RKO (cell line): ENCODE measurements at regions not wholly inside any gene's neighbourhood (a gene's known extent, or its start where the extent isn't known, plus 50 kb on each side); places are given as distances from the start of the nearest gene placed in this dataset.

Experiments
- DNase-seq: peaks from one replicate; pipeline ENCODE4 v3.0.0-alpha.2; 2016; ENCODE audit warnings: low spot score

GRCh38 chr13:86737334-86737932, 933.7 kb upstream of the SLITRK5 start:
- DNase-seq, result no peak

DNA sequence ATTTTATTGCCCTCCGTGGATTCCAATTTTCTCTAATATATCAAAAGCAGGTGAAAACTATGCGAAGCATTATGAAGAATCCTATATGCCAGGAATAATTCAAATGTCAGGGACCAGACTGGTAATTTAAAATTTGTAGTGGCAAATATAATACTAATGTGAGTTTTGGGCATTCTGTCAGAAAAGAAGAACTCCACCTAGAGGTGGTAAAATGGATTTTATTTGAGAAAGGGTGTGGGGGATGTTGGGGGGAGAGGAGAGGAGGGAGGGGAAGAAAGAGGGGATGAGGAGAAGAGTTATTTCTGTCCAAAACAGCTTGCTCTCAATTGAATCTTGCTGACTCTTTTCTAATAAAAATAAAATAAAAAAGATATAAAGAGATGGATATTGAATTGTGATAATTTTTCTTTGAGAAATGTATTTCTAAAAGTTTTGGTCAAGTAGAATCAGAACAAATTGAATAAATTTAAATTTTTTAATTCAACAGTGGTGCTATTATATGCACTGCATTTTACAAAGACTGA, 929.3 kb upstream of the SLITRK5 start:
- no peak for DNase-seq

DNA sequence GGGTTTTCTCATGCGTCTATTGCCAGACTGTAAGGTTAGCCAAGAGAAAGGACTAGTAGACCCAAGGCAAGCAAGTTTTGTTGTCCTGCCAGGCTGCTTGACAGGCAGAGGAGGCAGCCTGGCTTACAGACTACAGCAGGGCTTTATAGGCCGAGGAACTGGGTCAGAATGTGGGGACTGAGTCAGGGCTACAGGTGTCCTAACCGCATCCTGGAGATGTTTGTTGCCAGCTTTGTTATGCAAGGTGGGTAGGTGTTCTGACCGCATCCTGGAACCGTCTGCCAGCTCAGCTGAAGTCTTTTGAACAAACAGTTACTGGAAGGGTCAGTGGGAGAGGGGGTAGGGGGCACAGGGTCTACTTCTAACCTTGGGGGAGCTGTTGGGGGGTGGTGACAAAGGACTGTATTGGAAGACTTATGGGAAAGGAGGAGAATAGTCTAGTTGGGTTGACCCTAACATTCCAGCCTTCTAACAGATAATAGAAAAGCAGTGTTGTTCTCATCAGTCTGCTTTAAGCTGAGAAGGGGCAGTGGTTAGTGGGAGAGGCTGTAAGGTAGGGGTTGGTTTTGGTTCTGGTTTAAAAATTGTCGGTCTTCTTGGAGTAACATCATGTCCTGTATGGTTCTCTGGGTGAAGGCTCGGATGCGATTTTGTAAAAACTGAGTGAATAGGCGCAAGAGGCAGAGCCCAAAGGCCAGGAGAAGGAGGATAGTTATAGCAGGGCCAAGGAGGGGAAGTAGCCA, 913.8 kb upstream of the SLITRK5 start:
- no peak for DNase-seq

DNA sequence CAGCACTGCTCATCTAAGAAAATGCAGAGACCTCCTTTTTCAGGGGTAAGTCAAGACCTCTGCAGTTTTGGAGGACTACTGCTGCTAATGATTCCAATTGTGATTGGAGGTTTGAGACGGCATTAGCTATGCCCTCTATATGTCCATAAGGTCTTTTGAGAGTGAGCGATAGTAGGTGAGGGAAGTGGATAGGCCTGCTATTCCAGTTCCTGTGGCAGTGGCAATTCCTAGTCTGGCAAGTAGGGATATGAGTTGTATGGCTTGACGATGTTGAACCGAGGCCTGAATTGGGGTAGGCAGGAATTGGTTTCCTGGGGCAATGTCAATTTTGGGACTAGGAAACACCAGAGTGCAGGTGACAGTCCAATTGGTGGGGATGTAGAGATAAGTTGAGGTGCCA, 913.1 kb upstream of the SLITRK5 start:
- DNase-seq, result no peak

DNA sequence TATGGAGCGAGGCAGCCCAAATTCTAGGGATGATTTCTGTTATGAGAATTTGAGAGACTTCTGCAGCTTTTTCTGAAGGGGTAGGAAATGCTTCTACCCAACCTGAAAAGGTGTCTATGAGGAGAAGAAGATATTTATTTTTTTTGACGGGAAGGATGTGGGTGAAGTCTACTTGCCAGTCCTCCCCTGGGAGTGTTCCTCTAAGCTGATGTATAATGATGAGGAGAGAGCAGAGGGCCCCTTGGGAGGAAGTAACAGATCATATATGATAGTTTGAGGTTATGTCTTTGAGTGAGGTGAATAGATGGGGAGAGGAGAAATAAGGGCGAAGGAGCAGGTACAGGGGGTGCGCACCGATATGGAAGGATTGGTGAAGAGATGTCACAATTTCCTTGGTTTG, 910.6 kb upstream of the SLITRK5 start:
- no peak for DNase-seq

DNA sequence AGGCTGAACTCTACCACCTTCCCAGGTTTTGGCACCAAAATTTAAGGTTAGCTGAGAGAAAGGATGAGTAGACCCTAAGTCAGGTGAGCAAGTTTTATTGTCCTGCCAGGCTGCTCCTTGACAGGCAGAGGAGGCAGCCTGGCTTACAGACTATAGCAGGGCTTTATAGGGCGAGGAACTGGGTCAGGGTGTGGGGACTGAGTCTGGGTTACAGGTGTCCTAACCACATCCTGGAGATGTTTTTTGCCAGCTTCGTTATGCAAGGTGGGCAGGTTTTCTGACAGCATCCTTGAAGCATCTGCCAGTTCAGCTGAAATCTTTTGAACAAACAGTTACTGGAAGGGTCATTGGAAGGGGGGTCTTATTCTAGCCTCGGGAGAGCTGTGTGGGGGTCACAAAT, 905.7 kb upstream of the SLITRK5 start:
- DNase-seq, result no peak

GRCh38 chr13:86788616-86789015, 882.6 kb upstream of the SLITRK5 start:
- no peak for DNase-seq

- DNase-seq, result no peak
These were observed 879.0 kb upstream of the SLITRK5 start for GRCh38 chr13:86792153-86792651.

GRCh38 chr13:86795858-86796257, 875.3 kb upstream of the SLITRK5 start:
- no peak for DNase-seq

GRCh38 chr13:86810361-86810760, 860.8 kb upstream of the SLITRK5 start:
- no peak for DNase-seq

- no peak for DNase-seq
These were observed 858.0 kb upstream of the SLITRK5 start for GRCh38 chr13:86813198-86813597.

DNA sequence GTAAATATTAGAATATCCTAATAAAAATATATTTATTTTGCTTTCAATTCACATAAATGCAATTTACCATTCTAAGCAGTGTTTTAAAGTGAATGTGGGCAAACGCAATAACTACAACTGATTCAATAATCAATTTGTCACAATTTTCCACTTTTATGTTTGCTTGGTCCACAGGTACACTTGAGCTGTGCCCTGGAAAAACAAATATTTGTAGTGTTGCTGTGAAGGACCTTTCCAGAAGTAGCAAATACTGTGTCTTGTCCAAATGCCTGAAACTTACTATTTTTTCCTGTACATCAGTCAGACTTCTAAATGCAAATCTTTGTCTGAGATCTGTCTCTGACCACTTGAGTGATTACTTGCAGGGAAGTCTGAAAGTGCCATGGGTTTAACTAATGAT, 845.8 kb upstream of the SLITRK5 start:
- no peak for DNase-seq

DNA sequence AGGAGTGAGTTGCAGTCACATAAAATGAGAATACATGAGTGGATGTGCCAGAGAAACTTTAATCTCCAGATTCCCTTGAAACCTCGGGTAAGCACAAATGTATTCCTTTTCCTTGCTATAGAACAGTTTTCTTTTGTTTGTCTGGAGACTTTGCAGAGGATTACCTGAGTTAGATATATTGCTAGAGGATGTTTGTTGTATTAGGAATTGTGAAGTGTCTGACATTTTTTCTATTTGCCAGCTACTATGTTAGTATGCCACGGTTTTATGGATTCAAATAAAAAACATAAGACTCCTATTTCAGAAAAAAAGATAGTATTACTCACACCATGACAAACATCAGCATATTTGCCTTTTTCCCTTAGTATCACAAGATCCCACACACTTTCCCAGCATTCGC, 844.9 kb upstream of the SLITRK5 start:
- DNase-seq, result no peak

DNA sequence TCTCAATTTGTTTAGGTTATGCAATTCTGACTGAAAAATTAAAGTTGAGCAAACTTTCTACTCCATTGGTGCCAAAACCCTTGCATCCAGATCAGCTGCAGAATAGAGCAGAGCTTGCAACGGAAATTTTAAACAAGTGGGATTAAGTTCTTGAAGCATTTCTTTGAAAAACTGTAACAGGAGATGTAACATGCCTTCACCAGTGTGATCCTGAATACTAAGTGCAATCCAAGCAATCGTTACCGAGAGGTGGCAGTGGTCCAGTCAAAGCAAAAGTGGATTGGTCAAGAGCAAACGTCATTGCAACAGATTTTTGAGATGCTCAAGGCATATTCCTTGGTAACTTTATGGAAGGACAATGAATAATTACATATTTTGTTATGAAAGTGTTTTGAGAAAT, 841.1 kb upstream of the SLITRK5 start:
- DNase-seq, result no peak

GRCh38 chr13:86831084-86831483, 840.1 kb upstream of the SLITRK5 start:
- DNase-seq, result no peak

- no peak for DNase-seq
These were observed 832.6 kb upstream of the SLITRK5 start for GRCh38 chr13:86838411-86839120.

- DNase-seq, result no peak
These were observed 832.0 kb upstream of the SLITRK5 start for GRCh38 chr13:86839221-86839620.

DNA sequence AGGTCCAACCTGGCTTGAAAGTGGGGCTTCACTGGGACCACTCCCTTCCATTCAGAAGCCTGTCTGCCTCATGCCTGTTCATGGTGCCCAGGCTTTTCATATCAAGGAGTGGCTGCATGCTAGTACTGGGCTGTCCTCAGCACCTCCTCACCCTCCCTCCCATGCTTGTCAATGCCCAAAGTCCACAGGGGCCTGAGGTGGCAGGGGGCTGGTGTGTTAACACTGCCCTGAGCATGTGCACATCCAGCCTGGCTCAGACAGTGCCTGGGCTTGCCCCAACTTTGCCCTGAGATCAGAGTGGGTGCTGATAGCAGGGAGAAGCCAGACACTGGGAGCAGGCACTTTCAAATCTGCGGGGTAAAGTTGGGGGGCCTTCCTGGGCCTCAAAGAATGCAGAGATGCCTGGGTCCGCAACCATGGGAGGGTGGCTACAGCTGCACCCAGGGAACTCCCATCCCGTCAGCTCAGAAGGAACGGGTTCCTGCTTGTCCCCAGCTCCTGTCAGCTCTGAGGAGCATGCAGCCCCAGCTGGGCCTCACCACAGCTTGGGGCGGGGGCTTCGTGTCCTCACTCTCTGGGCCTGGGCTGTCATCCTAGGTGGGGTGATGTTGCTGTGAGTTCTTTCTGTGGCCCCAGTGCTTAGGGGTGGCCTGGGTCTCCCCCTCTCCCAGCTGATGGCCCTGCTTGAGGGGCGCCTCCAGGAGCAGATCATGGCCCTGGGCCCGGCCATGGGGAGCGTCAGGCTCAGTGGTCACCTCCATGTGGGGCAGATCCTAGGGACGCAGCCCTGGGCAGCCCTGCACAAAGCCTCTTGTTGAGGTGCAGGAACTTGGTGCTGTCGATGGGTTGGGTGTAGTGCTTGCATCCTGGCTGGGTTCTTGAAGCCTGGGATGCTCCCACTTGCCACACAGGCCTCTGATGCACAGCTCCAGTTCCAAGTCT, 830.6 kb upstream of the SLITRK5 start:
- DNase-seq, result no peak

- DNase-seq, result no peak
These were observed 829.9 kb upstream of the SLITRK5 start for GRCh38 chr13:86841264-86841663.

DNA sequence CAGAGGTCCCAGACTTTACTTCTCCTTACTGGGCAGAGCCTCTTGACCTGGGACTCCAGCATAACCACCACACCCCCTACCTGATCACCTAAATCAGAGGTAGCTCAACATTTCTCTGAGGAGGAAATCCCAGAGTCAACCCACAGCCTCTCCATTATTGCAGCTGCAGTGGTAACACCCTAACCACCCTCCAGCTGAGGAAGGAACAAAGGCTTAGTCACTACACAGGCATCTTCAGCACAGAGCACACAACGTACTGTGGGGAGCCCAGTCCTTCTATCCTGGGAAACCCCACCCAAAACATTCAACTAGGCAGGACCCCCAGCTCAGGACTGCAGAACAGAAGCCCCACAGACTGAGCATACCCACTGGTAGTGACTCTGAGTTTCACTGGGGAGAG, 824.7 kb upstream of the SLITRK5 start:
- no peak for DNase-seq

GRCh38 chr13:86848716-86849115, 822.5 kb upstream of the SLITRK5 start:
- no peak for DNase-seq

DNA sequence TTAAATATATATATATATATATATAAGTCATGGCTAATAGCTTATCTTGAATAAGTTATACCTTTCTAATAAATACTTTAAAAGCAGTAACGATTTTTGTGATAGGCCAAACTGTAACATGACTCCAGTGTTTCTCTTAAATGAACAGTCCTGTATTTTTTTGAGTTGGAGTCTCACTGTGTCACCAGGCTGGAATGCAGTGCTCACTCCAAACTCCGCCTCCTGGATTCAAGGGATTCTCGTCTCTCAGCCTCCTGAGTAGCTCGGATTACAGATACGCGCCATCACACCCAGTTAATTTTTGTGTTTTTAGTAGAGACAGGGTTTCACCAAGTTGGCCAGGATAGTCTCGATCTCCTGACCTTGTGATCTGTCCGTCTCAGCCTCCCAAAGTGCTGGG, 814.2 kb upstream of the SLITRK5 start:
- no peak for DNase-seq
